ENCODE measurements at regions not wholly inside any gene's neighbourhood (a gene's known extent, or its start where the extent isn't known, plus 50 kb on each side); places are given as distances from the start of the nearest gene placed in this dataset.
"Not testable (repeated sequence)": the region's sequence is repeated elsewhere in the genome, so short reads cannot be mapped to it uniquely, and the experiment has no call there.

DNA sequence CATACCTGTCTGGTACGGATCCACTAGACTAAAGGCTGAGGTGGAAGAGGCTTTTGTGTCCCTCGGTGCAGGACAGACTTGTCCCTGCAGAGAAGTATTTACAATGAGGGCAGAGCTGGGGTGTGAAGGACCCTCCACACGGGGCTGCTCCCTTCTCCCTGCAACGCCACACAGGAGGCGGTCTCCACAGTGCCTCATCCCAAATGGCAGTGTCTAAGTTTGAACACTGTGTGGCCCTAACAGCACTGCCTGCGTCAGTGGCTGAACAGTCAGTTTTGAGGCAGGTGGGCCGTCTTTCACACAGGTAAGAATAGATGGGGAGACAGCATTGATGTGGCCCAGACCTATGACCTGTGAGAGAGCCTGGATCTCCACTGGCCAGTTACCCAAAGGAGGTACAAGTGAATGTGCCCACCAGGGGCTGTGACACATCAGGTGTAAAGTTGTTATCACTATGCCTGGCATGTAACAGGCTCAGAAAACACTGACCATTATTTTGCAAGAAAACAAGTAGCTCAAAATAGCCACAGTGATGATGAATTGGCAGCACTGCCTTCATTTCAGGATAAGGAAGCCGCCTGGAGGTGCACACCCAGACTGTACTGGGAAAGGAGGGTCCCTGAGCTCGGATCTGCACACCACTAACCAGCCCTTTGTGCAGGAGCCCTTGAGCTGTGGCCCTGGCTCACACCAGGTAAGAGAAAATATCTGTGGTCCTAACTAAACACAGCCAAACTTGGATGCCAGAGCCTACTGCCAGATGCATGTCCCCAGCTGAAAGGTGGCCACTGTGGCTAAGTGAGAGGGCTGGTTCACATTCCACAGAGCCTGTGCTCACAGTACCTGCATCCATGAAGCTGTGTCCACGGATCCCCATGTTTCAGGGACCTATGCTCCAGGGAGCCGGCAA, 246.7 kb downstream of the DLL1 start:
- DNase-seq: peak in 1 of 10 donors; percentile 55
- intact Hi-C loops (cut with DNase I): no loop called here

DNA sequence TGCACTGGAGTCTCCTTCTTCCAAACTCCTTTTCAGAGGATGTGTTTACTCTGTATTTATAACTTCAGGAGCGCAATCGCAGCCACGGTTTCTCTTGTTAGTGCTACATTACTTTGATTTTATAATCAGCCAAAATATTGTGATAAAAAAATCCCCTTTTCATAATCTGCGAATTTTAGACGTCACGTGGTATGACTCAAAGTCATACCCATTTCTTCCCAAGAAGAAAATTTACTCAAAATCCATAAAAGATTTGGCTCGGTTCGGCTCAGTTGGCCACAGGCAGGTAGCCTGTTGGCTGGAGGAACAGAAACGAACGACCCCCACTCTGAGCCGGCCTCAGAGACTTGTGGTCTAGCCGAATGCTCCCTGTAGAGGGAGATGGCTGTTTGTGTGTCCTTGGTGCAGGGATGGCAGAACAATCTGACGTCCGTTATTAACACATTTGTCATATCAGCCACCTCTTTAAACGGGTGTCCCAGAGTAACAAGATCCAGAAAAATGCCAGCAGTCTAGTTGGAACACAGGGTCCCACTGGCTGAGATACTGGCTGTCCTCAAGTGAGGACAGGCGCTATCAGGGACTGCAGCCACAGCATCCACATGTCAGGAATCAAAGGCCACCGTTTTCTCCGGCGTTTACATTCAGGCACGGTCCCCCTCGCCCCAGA, 247.6 kb downstream of the DLL1 start:
- intact Hi-C loops (cut with DNase I): no loop called here
- DNase-seq: no peak

DNA sequence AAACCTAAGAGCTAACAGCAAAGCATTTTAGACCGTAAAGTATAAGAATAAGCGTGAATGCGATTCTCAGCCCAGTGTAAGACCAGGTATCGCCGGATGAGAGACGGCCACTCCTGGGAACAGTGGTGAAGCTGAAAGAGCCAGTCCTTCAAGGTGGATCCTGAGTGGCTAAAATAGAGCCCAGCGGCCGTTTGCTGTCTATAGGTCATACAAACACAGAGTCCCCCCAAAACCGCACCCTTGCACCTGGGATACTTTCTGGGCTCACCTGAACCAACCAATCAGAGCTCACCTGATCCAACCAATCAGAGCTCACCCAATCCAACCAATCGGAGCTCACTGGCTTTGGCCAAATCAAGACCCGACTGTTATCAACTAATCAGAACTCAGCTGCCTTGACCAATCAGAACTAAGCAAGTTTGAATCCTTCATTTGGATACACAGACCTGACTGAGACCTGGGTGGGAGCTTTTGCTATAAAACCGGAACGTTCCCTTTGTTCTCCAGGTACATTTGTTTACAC, 248.2 kb downstream of the DLL1 start:
- no peak for DNase-seq
- intact Hi-C loops (cut with DNase I): no loop called here

DNA sequence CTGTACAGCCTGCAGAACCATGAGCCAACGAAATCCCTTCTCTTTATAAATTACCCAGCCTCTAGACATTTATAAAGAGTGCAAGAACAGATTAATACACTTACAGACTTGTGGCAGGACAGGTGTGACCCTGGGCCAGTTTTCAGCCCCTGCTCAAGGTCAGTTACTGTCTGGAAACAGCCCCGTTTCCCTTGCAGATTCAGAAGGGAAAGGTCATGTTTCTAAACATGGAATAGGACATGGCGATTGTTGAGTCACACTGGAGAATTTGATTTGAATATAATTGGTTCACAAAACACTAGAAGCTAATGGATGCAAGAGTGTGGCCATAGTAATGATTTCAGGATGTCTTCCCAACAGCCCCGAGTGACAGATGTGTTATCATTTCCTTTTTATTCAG, 248.8 kb downstream of the DLL1 start:
- DNase-seq: no peak
- intact Hi-C loops (cut with DNase I): no loop called here

DNA sequence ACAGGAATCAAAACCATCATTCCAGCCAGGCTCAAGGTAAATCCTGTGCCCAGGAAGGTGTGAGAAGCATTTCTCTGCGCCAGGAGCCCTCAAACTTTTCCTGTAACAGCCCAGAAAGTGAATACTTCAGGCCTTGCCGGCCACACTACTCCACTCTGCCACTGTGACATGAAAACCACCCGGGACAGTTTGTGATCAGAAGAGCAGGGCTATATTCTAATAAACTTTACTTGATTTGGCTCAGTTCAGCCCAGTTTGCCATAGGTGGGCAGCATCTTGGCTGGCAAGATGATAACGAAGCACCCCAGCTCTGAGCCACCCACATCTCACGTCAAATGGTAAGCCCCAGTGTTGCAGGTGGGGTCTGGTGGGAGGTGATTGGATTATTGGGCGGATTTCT, 249.4 kb downstream of the DLL1 start:
- peak in 1 of 10 donors; percentile 31 for DNase-seq
- intact Hi-C loops (cut with DNase I): no loop called here

DNA sequence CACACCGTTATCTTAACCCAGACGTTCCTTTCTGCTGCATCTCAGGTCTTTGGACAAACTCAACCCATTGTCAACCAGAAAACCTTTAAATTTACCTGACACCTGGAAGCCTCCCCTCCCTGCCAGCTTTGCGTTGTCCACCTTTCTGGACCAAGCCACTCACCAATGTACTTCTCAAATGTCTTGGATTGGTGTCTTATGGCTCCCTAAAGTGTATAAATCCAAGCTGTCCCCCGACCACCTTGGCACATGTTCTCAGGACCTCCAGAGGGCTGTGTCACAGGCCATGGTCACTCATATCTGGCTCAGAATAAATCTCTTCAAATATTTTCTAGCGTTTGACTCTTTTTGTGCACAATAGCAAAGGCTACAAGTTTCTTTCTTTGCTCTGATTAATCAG, 250.0 kb downstream of the DLL1 start:
- intact Hi-C loops (cut with DNase I): no loop called here
- no peak for DNase-seq

DNA sequence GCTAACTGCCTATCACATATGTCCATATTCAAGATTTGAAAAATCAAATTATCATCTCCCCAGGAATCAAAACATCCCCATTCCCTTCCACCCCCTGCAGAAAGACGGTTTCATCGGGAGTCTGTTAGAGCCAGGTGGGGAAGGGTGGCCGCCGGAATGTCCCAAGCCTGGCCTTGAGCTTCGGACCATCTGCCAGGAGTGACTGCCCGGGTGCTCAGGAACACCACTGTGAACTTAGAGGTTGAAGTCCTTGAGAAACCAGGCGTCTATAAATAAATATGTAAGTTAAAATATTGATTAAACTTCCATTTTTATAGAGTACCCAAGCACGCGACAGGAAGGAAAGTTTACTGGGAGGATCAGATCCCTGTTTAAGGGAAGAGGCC, 250.8 kb downstream of the DLL1 start:
- intact Hi-C loops (cut with DNase I): no loop called here
- DNase-seq: peak in 1 of 10 donors; percentile 43

DNA sequence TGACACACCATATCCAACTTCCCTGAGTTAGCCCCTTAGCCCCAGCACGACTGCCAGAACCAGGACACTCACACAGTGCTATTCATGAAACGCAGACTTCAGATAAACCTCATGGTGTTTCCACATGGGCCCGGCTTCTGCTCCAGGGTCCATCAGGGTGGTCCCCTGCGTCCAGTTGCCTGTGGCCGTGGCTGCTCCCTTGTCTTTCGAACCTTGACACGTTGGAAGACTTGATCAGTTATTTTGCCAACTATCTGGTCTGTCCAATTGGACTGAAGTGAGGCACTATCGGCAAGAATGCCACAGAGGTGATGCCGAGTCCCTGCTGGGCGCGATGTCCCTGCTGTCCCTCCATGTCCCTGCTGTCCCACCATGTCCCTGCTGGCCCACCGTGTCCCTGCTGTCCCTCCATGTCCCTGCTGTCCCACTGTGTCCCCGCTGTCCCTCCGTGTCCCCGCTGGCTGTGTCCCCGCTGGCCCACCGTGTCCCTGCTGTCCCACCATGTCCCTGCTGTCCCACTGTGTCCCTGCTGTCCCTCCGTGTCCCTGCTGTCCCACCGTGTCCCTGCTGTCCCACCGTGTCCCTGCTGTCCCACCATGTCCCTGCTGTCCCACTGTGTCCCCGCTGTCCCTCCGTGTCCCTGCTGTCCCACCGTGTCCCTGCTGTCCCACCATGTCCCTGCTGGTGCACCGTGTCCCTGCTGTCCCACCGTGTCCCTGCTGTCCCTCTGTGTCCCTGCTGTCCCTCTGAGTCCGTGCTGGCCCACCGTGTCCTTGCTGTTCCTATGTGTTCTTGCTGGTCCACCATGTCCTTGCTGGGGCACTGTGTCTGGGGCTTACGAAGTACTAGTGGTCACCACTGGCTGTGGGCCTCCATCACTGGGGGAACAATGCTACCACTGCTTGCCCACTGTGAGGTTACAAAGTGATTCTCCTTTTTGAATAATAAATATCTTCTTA, 251.4 kb downstream of the DLL1 start:
- peak in 3 of 10 donors; percentile 4 to 45 (median 6) for DNase-seq
- intact Hi-C loops (cut with DNase I): no loop called here

DNA sequence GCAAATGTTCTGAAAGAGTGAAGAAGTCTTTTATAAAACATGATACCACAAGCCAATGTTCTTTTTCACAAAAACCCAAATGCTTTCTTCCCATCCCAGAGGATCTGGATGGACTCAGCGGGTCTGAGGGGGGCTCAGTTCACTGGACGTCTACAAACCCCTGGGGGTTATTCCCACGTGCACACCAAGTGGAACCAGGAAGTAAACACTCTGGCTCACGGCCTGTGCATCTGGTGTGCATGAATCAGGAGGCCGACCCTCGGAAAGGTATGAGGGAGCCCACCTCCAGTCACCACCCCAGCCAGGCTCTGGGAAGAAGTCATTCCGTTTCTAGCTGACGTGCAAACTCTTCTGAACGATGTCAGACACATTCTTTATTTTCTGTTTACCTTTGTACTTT, 252.2 kb downstream of the DLL1 start:
- intact Hi-C loops (cut with DNase I): no loop called here
- DNase-seq: peak in 1 of 10 donors; percentile 35

GRCh38 chr6:170038251-170038650, 252.6 kb downstream of the DLL1 start:
- peak in 1 of 10 donors; percentile 73 for DNase-seq
- intact Hi-C loops (cut with DNase I): no loop called here

DNA sequence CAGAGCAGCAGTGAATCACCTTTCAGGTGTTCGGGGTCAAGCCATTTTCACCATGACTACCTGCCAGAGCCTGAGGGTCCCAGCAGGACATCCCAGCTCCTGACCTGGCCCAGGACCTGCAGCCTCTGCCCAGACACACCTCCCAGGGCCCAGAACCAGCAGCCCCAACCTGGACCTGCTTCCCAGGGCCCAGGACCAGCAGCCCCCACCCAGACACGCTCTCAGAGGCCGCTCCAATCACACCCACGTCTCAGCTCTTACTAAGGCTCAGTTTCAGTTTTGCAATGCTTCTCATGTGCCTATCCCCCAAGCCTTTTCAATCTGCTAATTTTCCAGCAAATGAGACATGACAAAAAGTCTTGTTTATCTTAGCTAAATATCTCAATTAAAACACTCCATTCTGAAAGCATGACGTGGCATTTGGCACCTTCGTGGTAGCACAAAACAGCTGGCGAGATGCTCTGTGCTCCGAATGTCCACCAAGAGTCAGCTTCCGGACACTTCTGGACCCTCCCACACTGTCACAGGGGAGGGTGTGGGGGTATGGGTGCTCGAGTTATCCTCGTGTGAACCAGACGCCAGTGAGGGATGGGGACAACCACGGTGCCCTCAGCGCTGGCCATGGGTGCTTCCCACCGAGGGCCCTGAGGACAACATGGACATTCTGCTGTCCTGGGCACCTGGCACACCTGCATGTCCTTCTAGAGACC, 253.2 kb downstream of the DLL1 start:
- peak in 1 of 10 donors; percentile 52 for DNase-seq
- intact Hi-C loops (cut with DNase I): no loop called here

- intact Hi-C loops (cut with DNase I): no loop called here
- no peak for DNase-seq
Measured at GRCh38 chr6:170036916-170037315, 254.0 kb downstream of the DLL1 start.

DNA sequence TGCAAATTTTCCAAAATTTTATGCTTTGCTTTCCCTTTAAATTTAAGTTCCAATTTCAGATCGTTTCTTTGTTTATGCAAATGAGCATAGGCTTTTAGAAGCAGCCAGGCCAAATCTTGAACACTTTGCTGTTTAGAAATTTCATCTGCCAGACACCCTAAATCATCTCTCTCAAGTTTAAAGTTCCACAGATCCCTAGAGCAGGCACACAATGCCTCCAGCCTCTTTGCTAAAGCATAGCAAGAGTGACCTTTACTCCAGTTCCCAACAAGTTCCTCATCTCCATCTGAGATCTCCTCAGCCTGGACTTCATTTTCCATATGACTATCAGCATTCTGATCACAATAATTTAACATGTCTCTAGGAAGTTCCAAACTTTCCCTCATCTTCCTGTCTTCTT, 254.5 kb downstream of the DLL1 start:
- DNase-seq; intact Hi-C loops (cut with DNase I): not testable (repeated sequence)

- intact Hi-C loops (cut with DNase I): no loop called here
- DNase-seq: no peak
Measured at GRCh38 chr6:170035901-170036304, 255.0 kb downstream of the DLL1 start.

- DNase-seq: no peak
- intact Hi-C loops (cut with DNase I): no loop called here
Measured at GRCh38 chr6:170035044-170035443, 255.8 kb downstream of the DLL1 start.

GRCh38 chr6:170034294-170034693, 256.6 kb downstream of the DLL1 start:
- intact Hi-C loops (cut with DNase I): no loop called here
- DNase-seq: peak in 7 of 10 donors; percentile 13 to 91 (median 49)

DNA sequence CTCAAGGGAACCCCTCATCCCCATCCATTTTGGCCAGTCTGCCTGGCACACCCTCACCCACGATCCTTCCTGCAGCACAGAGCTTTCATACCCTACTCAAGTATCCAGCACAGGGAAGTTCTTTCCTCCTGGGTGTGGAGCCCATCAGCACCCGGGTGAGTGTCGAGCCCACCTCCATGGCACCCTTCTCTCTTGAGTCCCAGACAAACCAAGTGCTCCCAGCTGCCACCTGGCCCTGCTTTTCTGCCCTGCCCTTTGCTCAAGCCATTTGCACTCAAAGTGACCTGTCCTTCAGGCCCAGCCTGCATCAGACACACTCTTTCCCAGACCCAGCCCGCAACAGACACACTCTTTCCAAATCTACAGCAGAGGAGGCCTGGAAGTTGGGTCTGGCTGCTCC, 257.2 kb downstream of the DLL1 start:
- intact Hi-C loops (cut with DNase I): no loop called here
- DNase-seq: peak in 3 of 10 donors; percentile 8 to 61 (median 35)

GRCh38 chr6:170032706-170033309, 258.1 kb downstream of the DLL1 start:
- intact Hi-C loops (cut with DNase I): no loop called here
- DNase-seq: peak in 2 of 10 donors; percentile 3 to 63

- DNase-seq: peak in 4 of 10 donors; percentile 3 to 55 (median 20)
- intact Hi-C loops (cut with DNase I): no loop called here
Measured at GRCh38 chr6:170032197-170032596, 258.7 kb downstream of the DLL1 start.

All from posterior cingulate gyrus (tissue), 11 donors.